Natural killer cell (primary cell): ENCODE measurements at regions not wholly inside any gene's neighbourhood (a gene's known extent, or its start where the extent isn't known, plus 50 kb on each side); places are given as distances from the start of the nearest gene placed in this dataset.

ENCODE experiments used
- ATAC-seq, 3 donors: fragments of 150-1000 bp in 2 of 3; fragments of 200-7000 bp in 1 of 3; cut with Tn5 transposase; 1 replicate in 1 of 3; 2 replicates in 2 of 3; pipeline ENCODE4 v1.10.0; 2021; ENCODE audit warnings: mild to moderate bottlenecking in 2 of 3, moderate library complexity in 2 of 3
- DNase-seq, 2 donors: peaks; one replicate each; pipeline versions ENCODE4 v3.0.0 to v3.0.0-alpha.2; 2013 to 2021; ENCODE audit warnings: mixed read lengths in 1 of 2
- H3K27ac ChIP-seq: one replicate; pipeline ENCODE4 v1.5.1; 2013; ENCODE audit warnings: mild to moderate bottlenecking, low read length
- H3K27me3 ChIP-seq: one replicate; pipeline ENCODE4 v1.6.1; 2013; ENCODE audit warnings: low read length; ENCODE audit not compliant: control insufficient read depth, insufficient read depth
- H3K36me3 ChIP-seq: one replicate; pipeline ENCODE4 v1.6.1; 2013; ENCODE audit warnings: low read length; ENCODE audit not compliant: control insufficient read depth, insufficient read depth
- H3K4me1 ChIP-seq: one replicate; pipeline ENCODE4 v1.6.1; 2013; ENCODE audit warnings: low read length; ENCODE audit not compliant: control insufficient read depth, insufficient read depth
- H3K4me3 ChIP-seq: one replicate; pipeline ENCODE4 v1.5.1; 2013; ENCODE audit warnings: low read length
- H3K9me3 ChIP-seq: one replicate; pipeline ENCODE4 v1.6.1; 2013; ENCODE audit warnings: low read length; ENCODE audit not compliant: control insufficient read depth, insufficient read depth
- H3K27ac Mint-ChIP-seq, 2 donors: one replicate each; pipeline ENCODE4 v1.8.0; 2022; ENCODE audit warnings: mild to moderate bottlenecking in 2 of 2, mixed read lengths in 2 of 2, moderate library complexity in 1 of 2
- H3K27me3 Mint-ChIP-seq, 2 donors: one replicate each; pipeline ENCODE4 v1.8.0; 2022; ENCODE audit warnings: low read depth in 2 of 2, mixed read lengths in 2 of 2
- H3K36me3 Mint-ChIP-seq: one replicate; pipeline ENCODE4 v1.8.0; 2022; ENCODE audit warnings: mixed read lengths
- H3K4me1 Mint-ChIP-seq, 2 donors: one replicate each; pipeline ENCODE4 v1.8.0; 2022; ENCODE audit warnings: mixed read lengths in 2 of 2
- H3K4me3 Mint-ChIP-seq: one replicate; pipeline ENCODE4 v1.8.0; 2022; ENCODE audit warnings: mild to moderate bottlenecking, moderate library complexity, mixed read lengths
- H3K9me3 Mint-ChIP-seq, 2 donors: one replicate each; pipeline ENCODE4 v1.8.0; 2022; ENCODE audit warnings: mixed read lengths in 2 of 2
- CTCF ChIP-seq: fragments of 200-600 bp; IDR thresholded peaks from one replicate; pipeline ENCODE4 v1.8.0; 2022; ENCODE audit warnings: antibody characterized with exemption
- WGBS: methylation state at CpG from one replicate; pipeline ENCODE4 v1.1.7; 2013; ENCODE audit warnings: missing lambda C conversion rate; ENCODE audit not compliant: insufficient coverage; 5-methylcytosine and 5-hydroxymethylcytosine counted together
- intact Hi-C: fragments of 100-400 bp; cut with micrococcal nuclease; formaldehyde crosslinking; loops from one replicate; pipeline ENCODE4 v1.14.2; 2022

- no peaks in the 10 kb centered on the region for H3K9me3 ChIP-seq
- Mint-ChIP-seq H3K27ac (no peak overlapping the region), H3K27me3 (peaks cover 4 to 11% of the 10 kb centered on the region in 2 donors), H3K4me1 (no peaks in the 10 kb centered on the region), H3K9me3 (peaks cover 2% of the 10 kb centered on the region in 2 donors), H3K4me3 (no peak overlapping the region), H3K36me3 (no peaks in the 10 kb centered on the region)
- TF ChIP-seq CTCF = no peak
- no peaks in the 10 kb centered on the region for H3K27me3 ChIP-seq
- H3K36me3 ChIP-seq = no peaks in the 10 kb centered on the region
- intact Hi-C loops = no loop called here
- ATAC-seq = no peak
- no peak overlapping the region for H3K27ac ChIP-seq
- no peaks in the 10 kb centered on the region for H3K4me1 ChIP-seq
- no peak overlapping the region for H3K4me3 ChIP-seq
- no peak for DNase-seq
These were observed 343.9 kb upstream of the THRB start for GRCh38 chr3:24838533-24838932.

GRCh38 chr3:24843955-24844354 is 349.3 kb upstream of the THRB start:
- H3K9me3 Mint-ChIP-seq = no peaks in the 10 kb centered on the region
- no peak overlapping the region for H3K4me3 ChIP-seq
- H3K27me3 ChIP-seq = no peaks in the 10 kb centered on the region
- H3K27ac Mint-ChIP-seq = no peak overlapping the region
- H3K27ac ChIP-seq = no peak overlapping the region
- intact Hi-C loops = no loop called here
- H3K9me3 ChIP-seq = no peaks in the 10 kb centered on the region
- 61% methylated on average over 2 of the region's 2 CpGs for WGBS
- no peaks in the 10 kb centered on the region for H3K27me3 Mint-ChIP-seq
- TF ChIP-seq CTCF = no peak
- DNase-seq (no peak), ATAC-seq (no peak)
- H3K4me3 Mint-ChIP-seq = no peak overlapping the region
- H3K36me3 Mint-ChIP-seq = no peaks in the 10 kb centered on the region
- H3K4me1 Mint-ChIP-seq = no peaks in the 10 kb centered on the region
- H3K36me3 ChIP-seq = no peaks in the 10 kb centered on the region
- H3K4me1 ChIP-seq = no peaks in the 10 kb centered on the region

DNA sequence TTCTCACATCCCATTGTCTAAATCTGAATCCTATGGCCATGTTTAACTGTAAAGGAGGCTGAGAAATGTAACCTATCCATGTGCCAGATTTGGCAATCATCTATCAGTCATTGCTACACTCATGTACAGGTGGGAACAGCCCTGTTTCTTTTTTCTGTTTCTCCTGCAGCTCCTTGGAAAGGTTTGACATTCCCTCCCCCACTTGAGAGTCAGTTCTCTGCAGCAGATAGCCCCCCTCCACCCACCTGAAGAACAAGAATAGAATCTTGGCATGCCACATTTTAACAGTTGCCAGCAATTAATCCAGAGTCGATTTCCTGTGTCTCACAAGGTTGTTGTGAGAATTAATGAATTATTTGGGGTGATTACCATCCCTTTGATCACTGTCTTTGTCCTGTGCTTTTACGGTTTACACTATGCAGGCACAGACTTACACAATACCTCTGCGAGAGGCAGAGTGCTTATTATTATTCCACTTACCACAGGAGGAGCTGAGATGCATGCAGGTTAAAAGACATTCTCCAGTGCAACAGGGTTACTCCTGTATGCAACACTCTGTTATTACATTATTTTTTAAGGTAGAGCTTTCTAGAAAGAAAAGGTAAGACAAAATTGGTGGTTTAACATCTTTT is 351.0 kb upstream of the THRB start:
- Mint-ChIP-seq H3K27ac (no peak overlapping the region), H3K9me3 (no peaks in the 10 kb centered on the region), H3K36me3 (no peaks in the 10 kb centered on the region), H3K4me3 (no peak overlapping the region), H3K27me3 (no peaks in the 10 kb centered on the region), H3K4me1 (no peaks in the 10 kb centered on the region)
- Histone ChIP-seq H3K36me3 (no peaks in the 10 kb centered on the region), H3K27me3 (no peaks in the 10 kb centered on the region), H3K4me1 (no peaks in the 10 kb centered on the region), H3K27ac (no peak overlapping the region), H3K9me3 (no peaks in the 10 kb centered on the region), H3K4me3 (no peak overlapping the region)
- intact Hi-C loops = no loop called here
- ATAC-seq = no peak
- 81% methylated on average over 3 of the region's 3 CpGs for WGBS
- no peak for DNase-seq
- no peak for TF ChIP-seq CTCF

- no peaks in the 10 kb centered on the region for H3K36me3 Mint-ChIP-seq
These were observed 351.7 kb upstream of the THRB start for GRCh38 chr3:24846286-24846860.

More at GRCh38 chr3:24846286-24846860, 351.7 kb upstream of the THRB start:
- DNase-seq (no peak), ATAC-seq (no peak)
- Histone ChIP-seq H3K27ac (no peak overlapping the region), H3K4me1 (no peaks in the 10 kb centered on the region), H3K36me3 (no peaks in the 10 kb centered on the region), H3K9me3 (no peaks in the 10 kb centered on the region), H3K27me3 (no peaks in the 10 kb centered on the region), H3K4me3 (no peak overlapping the region)
- Mint-ChIP-seq H3K27me3 (no peaks in the 10 kb centered on the region), H3K9me3 (peaks cover 2% of the 10 kb centered on the region in 2 donors), H3K4me3 (no peak overlapping the region), H3K27ac (no peak overlapping the region), H3K4me1 (no peaks in the 10 kb centered on the region)
- TF ChIP-seq CTCF = no peak
- WGBS = 80% methylated on average over 1 of the region's 1 CpG
- intact Hi-C loops = no loop called here
